ELR (cell line): ENCODE measurements at regions not wholly inside any gene's neighbourhood (a gene's known extent, or its start where the extent isn't known, plus 50 kb on each side); places are given as distances from the start of the nearest gene placed in this dataset.
A peak's percentile ranks its signal among the peaks of the same experiment; 100 is the strongest.
"Not testable (repeated sequence)": the region's sequence is repeated elsewhere in the genome, so short reads cannot be mapped to it uniquely, and the experiment has no call there.

Experiments used
- DNase-seq: peaks from one replicate; pipeline ENCODE4 v3.0.0-alpha.2; 2015; ENCODE audit warnings: low read depth

- DNase-seq, result no peak
Measured at GRCh38 chr7:155377071-155377837, 79.6 kb downstream of the INSIG1 start.

GRCh38 chr7:155377838-155378579 is 79.9 kb upstream of the EN2 start:
- no peak for DNase-seq

GRCh38 chr7:155378580-155378934 is 79.4 kb upstream of the EN2 start:
- no peak for DNase-seq

- DNase-seq, result no peak
Measured at GRCh38 chr7:155378959-155379871, 78.7 kb upstream of the EN2 start.

GRCh38 chr7:155380221-155380861 is 77.6 kb upstream of the EN2 start:
- peak; percentile 70 for DNase-seq

- no peak for DNase-seq
Measured at GRCh38 chr7:155380976-155381851, 76.7 kb upstream of the EN2 start.

GRCh38 chr7:155381852-155382801 is 75.8 kb upstream of the EN2 start:
- DNase-seq, result no peak

- DNase-seq, result no peak
Measured at GRCh38 chr7:155382802-155383171, 75.1 kb upstream of the EN2 start.

- DNase-seq, result no peak
Measured at GRCh38 chr7:155383756-155384491, 74.0 kb upstream of the EN2 start.

- DNase-seq, result no peak
Measured at GRCh38 chr7:155384751-155385150, 73.2 kb upstream of the EN2 start.

- DNase-seq, result not testable (repeated sequence)
Measured at GRCh38 chr7:155385182-155385581, 72.7 kb upstream of the EN2 start.

- DNase-seq, result no peak
Measured at GRCh38 chr7:155386608-155387007, 71.3 kb upstream of the EN2 start.

- DNase-seq, result no peak
Measured at GRCh38 chr7:155387066-155387620, 70.8 kb upstream of the EN2 start.

- DNase-seq, result no peak
Measured at GRCh38 chr7:155388561-155388960, 69.4 kb upstream of the EN2 start.

- no peak for DNase-seq
Measured at GRCh38 chr7:155391414-155391813, 66.5 kb upstream of the EN2 start.

- DNase-seq, result peak; percentile 32
Measured at GRCh38 chr7:155392726-155393570, 65.0 kb upstream of the EN2 start.

GRCh38 chr7:155394413-155394812 is 63.5 kb upstream of the EN2 start:
- DNase-seq, result no peak
